Glutamatergic neuron (in vitro differentiated cells): ENCODE measurements at regions not wholly inside any gene's neighbourhood (a gene's known extent, or its start where the extent isn't known, plus 50 kb on each side); places are given as distances from the start of the nearest gene placed in this dataset.

Experiments used
- DNase-seq: peaks from one replicate; pipeline ENCODE4 v3.0.0; 2022
- H3K27ac Mint-ChIP-seq: one replicate; pipeline ENCODE4 v1.8.0; 2020; ENCODE audit warnings: mild to moderate bottlenecking, mixed read lengths, inconsistent platforms; ENCODE audit not compliant: unreplicated experiment
- H3K27me3 Mint-ChIP-seq: one replicate; pipeline ENCODE4 v1.8.0; 2020; ENCODE audit warnings: mild to moderate bottlenecking, moderate library complexity, mixed read lengths, inconsistent platforms; ENCODE audit not compliant: unreplicated experiment
- H3K36me3 Mint-ChIP-seq: one replicate; pipeline ENCODE4 v1.8.0; 2020; ENCODE audit warnings: mild to moderate bottlenecking, mixed read lengths, inconsistent platforms; ENCODE audit not compliant: unreplicated experiment
- H3K4me1 Mint-ChIP-seq: one replicate; pipeline ENCODE4 v1.8.0; 2020; ENCODE audit warnings: mild to moderate bottlenecking, low read depth, mixed read lengths, inconsistent platforms; ENCODE audit not compliant: unreplicated experiment
- H3K4me3 Mint-ChIP-seq: one replicate; pipeline ENCODE4 v1.8.0; 2020; ENCODE audit warnings: mild to moderate bottlenecking, mixed read lengths, inconsistent platforms; ENCODE audit not compliant: unreplicated experiment
- H3K9me3 Mint-ChIP-seq: one replicate; pipeline ENCODE4 v1.8.0; 2020; ENCODE audit warnings: mild to moderate bottlenecking, moderate library complexity, mixed read lengths, inconsistent platforms; ENCODE audit not compliant: unreplicated experiment
- TF ChIP-seq, protein P1 (sequence below): fragments of 200-600 bp; sonication (generic); IDR thresholded peaks from one replicate; pipeline ENCODE4 v1.5.0; 2021; ENCODE audit not compliant: partially characterized antibody, unreplicated experiment

DNA sequence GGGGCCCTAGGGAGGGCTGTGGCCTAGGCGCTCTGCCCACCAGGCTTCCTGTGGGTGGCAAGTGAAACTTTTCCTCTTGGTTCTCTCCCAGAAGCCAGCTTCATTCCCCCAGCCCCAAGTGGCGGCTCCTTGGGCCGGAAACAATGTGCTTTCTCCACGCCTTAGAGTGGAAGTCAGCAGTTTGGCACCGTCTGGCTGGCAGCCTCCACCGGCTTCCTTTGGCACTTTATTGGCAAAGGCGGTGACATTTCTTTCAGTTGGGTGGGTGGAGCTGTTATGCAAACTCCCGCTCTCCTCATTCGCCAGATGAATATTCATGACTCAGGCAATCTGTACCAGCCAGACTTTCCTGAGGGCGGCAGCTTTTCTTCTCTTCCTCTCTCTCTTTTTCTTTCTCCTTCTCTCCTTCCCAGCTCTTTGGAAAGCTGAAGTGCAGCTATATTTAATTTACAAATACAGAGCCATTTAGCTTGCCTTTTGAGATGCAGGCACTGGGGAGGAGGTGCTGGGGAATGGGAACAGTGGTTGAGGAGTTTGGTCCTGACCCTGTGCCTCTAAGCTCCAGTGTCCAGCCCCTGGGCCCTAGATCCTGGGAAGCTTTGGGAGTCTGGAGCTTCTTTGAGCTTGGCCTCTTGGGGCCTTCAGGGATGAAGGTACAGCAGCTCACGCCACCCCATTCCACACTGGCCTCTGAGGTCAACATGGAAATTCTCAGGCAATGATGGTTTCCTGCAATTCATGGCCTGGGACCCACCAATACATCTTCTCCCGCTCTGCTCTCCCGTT, 67.8 kb upstream of the POU3F1 start:
- Mint-ChIP-seq H3K36me3 (peaks cover 14% of the 10 kb centered on the region), H3K4me3 (no peak overlapping the region), H3K9me3 (peaks cover 6% of the 10 kb centered on the region), H3K27me3 (peaks cover 7% of the 10 kb centered on the region), H3K27ac (no peak overlapping the region), H3K4me1 (peaks cover 14% of the 10 kb centered on the region)
- TF ChIP-seq, protein P1, sequence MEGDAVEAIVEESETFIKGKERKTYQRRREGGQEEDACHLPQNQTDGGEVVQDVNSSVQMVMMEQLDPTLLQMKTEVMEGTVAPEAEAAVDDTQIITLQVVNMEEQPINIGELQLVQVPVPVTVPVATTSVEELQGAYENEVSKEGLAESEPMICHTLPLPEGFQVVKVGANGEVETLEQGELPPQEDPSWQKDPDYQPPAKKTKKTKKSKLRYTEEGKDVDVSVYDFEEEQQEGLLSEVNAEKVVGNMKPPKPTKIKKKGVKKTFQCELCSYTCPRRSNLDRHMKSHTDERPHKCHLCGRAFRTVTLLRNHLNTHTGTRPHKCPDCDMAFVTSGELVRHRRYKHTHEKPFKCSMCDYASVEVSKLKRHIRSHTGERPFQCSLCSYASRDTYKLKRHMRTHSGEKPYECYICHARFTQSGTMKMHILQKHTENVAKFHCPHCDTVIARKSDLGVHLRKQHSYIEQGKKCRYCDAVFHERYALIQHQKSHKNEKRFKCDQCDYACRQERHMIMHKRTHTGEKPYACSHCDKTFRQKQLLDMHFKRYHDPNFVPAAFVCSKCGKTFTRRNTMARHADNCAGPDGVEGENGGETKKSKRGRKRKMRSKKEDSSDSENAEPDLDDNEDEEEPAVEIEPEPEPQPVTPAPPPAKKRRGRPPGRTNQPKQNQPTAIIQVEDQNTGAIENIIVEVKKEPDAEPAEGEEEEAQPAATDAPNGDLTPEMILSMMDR = no peak
- DNase-seq = no peak

DNA sequence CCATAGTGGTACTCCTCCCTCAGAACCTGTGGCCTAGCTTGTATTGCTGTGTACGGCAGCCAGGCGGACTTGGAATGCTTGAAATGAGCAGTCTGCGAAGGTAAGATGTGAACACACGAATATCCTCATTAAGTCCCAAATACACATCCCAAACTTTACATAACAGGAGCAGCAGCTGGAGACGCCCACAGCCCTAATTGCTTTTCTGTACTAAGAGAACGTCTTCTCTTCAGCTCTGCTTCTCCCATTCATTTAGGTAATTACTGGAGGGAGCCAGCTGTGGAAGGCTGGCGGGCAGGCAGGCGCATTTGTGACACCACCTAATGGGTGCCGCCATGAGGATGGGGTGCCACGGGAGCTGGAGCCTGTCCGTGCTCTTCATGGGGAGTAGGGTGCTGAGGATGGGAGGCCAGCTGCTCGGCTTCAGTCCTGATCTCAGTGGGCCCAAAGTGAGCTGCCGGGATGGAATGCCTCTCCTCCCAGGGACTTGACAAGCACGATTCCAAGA, 66.6 kb upstream of the POU3F1 start:
- Mint-ChIP-seq H3K27me3 (peaks cover 5% of the 10 kb centered on the region), H3K27ac (no peak overlapping the region), H3K36me3 (peaks cover 14% of the 10 kb centered on the region), H3K4me1 (peaks cover 9% of the 10 kb centered on the region), H3K4me3 (no peak overlapping the region), H3K9me3 (peaks cover 6% of the 10 kb centered on the region)
- no peak for DNase-seq
- TF ChIP-seq, protein P1 = no peak

DNA sequence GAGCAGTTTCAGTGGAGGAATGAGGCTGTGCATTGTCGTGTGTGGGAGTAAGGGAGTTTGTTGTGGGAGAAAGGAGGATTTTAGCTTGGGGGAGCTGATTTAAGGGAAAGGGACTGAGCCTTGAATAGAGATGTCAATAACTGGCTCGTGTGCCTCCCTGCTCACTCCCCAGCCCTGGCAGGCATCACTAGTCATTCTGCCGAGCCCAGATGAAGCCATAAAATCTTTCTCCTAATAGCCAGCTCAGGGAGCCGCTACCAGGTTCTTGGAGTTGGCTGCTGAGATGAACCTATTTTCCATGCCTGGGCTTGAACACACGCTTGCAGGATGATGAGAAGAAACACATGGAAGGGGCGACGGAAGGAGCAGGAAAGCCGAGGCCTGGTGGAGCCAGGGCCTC, 65.0 kb upstream of the POU3F1 start:
- Mint-ChIP-seq H3K36me3 (peaks cover 14% of the 10 kb centered on the region), H3K4me1 (peaks cover 3% of the 10 kb centered on the region), H3K4me3 (no peak overlapping the region), H3K27ac (no peak overlapping the region), H3K27me3 (peaks cover 5% of the 10 kb centered on the region), H3K9me3 (peaks cover 5% of the 10 kb centered on the region)
- TF ChIP-seq, protein P1 = no peak
- no peak for DNase-seq

DNA sequence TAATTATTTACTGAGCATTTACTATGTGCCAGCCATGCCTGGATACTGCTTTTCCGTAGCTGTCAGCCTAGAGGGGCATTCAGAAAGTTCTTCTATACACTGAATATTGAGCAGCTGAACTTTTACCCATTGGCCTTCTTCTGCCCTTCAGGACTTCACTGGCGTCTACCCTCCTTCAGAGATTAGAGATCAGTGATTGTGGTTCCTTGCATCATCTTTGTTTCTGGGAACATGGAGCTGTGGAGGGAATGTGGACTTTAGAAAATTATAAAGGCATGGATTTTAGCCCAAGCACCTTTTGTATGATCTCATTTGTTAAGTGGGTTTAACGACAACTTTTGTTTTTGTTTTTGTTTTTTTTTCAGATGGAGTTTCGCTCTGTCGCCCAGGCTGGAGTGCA, 58.7 kb upstream of the POU3F1 start:
- H3K27me3 Mint-ChIP-seq = peaks cover 4% of the 10 kb centered on the region
- H3K36me3 Mint-ChIP-seq = peaks cover 1% of the 10 kb centered on the region
- peaks cover 4% of the 10 kb centered on the region for H3K9me3 Mint-ChIP-seq
- DNase-seq = no peak
- TF ChIP-seq, protein P1 = no peak
- H3K4me3 Mint-ChIP-seq = no peak overlapping the region
- H3K4me1 Mint-ChIP-seq = no peaks in the 10 kb centered on the region
- H3K27ac Mint-ChIP-seq = no peak overlapping the region

DNA sequence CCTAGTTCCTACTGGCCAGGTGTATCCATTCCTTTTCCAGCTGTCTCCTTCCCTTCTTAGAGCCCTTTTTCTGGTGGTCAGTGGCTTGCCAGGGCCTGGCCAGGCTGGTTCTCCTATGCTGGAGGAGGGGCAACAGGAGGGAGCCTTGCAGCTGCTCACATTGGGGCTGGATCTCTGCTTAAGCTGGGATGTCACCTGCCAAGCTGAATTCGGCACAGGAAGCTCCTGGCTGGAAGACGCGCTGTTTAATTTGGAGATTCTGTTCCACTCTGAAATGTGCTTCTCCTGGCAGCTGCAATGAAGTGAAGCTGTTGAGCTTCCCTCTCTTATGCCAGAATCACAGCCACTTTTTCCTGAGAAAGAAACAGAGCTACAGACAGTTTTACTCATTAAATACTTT, 56.0 kb upstream of the POU3F1 start:
- no peak for DNase-seq
- Mint-ChIP-seq H3K4me3 (no peak overlapping the region), H3K27ac (no peak overlapping the region), H3K36me3 (no peaks in the 10 kb centered on the region), H3K9me3 (peaks cover 8% of the 10 kb centered on the region), H3K27me3 (peaks cover 11% of the 10 kb centered on the region), H3K4me1 (peaks cover 7% of the 10 kb centered on the region)
- TF ChIP-seq, protein P1 = no peak
